GM23338 (cell line): ENCODE measurements at regions not wholly inside any gene's neighbourhood (a gene's known extent, or its start where the extent isn't known, plus 50 kb on each side); places are given as distances from the start of the nearest gene placed in this dataset.
"Not testable (repeated sequence)": the region's sequence is repeated elsewhere in the genome, so short reads cannot be mapped to it uniquely, and the experiment has no call there.

Experiments used
- ATAC-seq: fragments of 200-7000 bp; cut with Tn5 transposase; 3 replicates; pipeline ENCODE4 v1.9.1; 2020
- DNase-seq: peaks from one replicate; pipeline ENCODE4 v3.0.0-alpha.2; 2015; ENCODE audit warnings: low spot score
- H2AFZ ChIP-seq: fragments of 200-600 bp; sonication (generic); 2 replicates; pipeline ENCODE4 v1.8.0; 2016; ENCODE audit warnings: antibody characterized with exemption, mild to moderate bottlenecking, moderate library complexity
- H3F3A ChIP-seq: fragments of 200-600 bp; sonication (generic); replicated peaks from 2 replicates; pipeline ENCODE4 v1.8.0; 2017; ENCODE audit warnings: antibody characterized with exemption, mixed run types, low read depth
- H3K27ac ChIP-seq: fragments of 200-600 bp; sonication (generic); 2 replicates; pipeline ENCODE4 v1.6.1; 2016; ENCODE audit warnings: low read depth
- H3K27me3 ChIP-seq: fragments of 200-600 bp; sonication (generic); 2 replicates; pipeline ENCODE4 v1.8.0; 2016; ENCODE audit warnings: mild to moderate bottlenecking, mixed run types, moderate library complexity; ENCODE audit not compliant: insufficient read depth
- H3K36me3 ChIP-seq: fragments of 200-600 bp; sonication (generic); 2 replicates; pipeline ENCODE4 v1.8.0; 2016; ENCODE audit warnings: mild to moderate bottlenecking; ENCODE audit not compliant: insufficient read depth
- H3K4me1 ChIP-seq: fragments of 200-600 bp; sonication (generic); 2 replicates; pipeline ENCODE4 v1.8.0; 2016; ENCODE audit warnings: mild to moderate bottlenecking, moderate library complexity; ENCODE audit not compliant: insufficient read depth
- H3K4me2 ChIP-seq: fragments of 200-600 bp; sonication (generic); 2 replicates; pipeline ENCODE4 v1.7.1; 2017; ENCODE audit warnings: mixed run types
- H3K4me3 ChIP-seq: fragments of 200-600 bp; sonication (generic); 2 replicates; pipeline ENCODE4 v1.6.1; 2016; ENCODE audit warnings: mixed run types
- H3K79me2 ChIP-seq: fragments of 200-600 bp; sonication (generic); replicated peaks from 2 replicates; pipeline ENCODE4 v1.8.0; 2017; ENCODE audit warnings: mild to moderate bottlenecking; ENCODE audit not compliant: insufficient read depth
- H3K9me2 ChIP-seq: fragments of 200-600 bp; sonication (generic); 2 replicates; pipeline ENCODE4 v1.8.0; 2017; ENCODE audit not compliant: insufficient read depth
- H4K20me1 ChIP-seq: fragments of 200-600 bp; sonication (generic); replicated peaks from 2 replicates; pipeline ENCODE4 v1.8.0; 2017; ENCODE audit warnings: mild to moderate bottlenecking; ENCODE audit not compliant: insufficient read depth
- H3K27ac Mint-ChIP-seq: 2 replicates; pipeline ENCODE4 v1.8.0; 2020; ENCODE audit warnings: inconsistent platforms, mild to moderate bottlenecking, moderate library complexity, mixed read lengths
- H3K27me3 Mint-ChIP-seq: 3 replicates; pipeline ENCODE4 v1.8.0; 2022; ENCODE audit warnings: low read depth, mild to moderate bottlenecking, moderate library complexity, mixed read lengths, inconsistent platforms; ENCODE audit not compliant: insufficient read depth, poor library complexity
- H3K36me3 Mint-ChIP-seq: 3 replicates; pipeline ENCODE4 v1.8.0; 2021; ENCODE audit warnings: low read depth, mild to moderate bottlenecking, inconsistent platforms, moderate library complexity, mixed read lengths
- H3K4me1 Mint-ChIP-seq: 3 replicates; pipeline ENCODE4 v1.8.0; 2020; ENCODE audit warnings: mild to moderate bottlenecking, inconsistent platforms, mixed read lengths
- H3K4me3 Mint-ChIP-seq: 3 replicates; pipeline ENCODE4 v1.8.0; 2021; ENCODE audit warnings: moderate library complexity, mild to moderate bottlenecking, inconsistent platforms, mixed read lengths
- H3K9me3 Mint-ChIP-seq: 3 replicates; pipeline ENCODE4 v1.8.0; 2020; ENCODE audit warnings: moderate library complexity, mild to moderate bottlenecking, inconsistent platforms, mixed read lengths
- EZH2 ChIP-seq: fragments of 200-600 bp; sonication (generic); IDR thresholded peaks from one replicate; pipeline ENCODE4 v1.8.0; 2017; ENCODE audit warnings: antibody characterized with exemption, mild to moderate bottlenecking, low read depth; ENCODE audit not compliant: unreplicated experiment
- NANOG ChIP-seq: IDR thresholded peaks from 2 replicates; pipeline ENCODE4 v1.6.1; 2016; ENCODE audit warnings: antibody characterized with exemption, borderline replicate concordance
- TF ChIP-seq, protein P1 (sequence below): fragments of 250-450 bp; sonication (Bioruptor Pico); IDR thresholded peaks from 2 replicates; pipeline ENCODE4 v1.5.0; 2020; ENCODE audit warnings: mild to moderate bottlenecking, moderate library complexity
- TF ChIP-seq, protein P2 (sequence below): IDR thresholded peaks from 2 replicates; pipeline ENCODE4 v1.6.1; 2016; ENCODE audit warnings: antibody characterized with exemption
- TF ChIP-seq, protein P3 (sequence below), 2 experiments: fragments of 200-600 bp in 1 of 2; sonication (generic) in 1 of 2; conservative IDR thresholded peaks; 2 replicates each; pipeline versions ENCODE4 v1.5.1 to v1.6.1; 2016 to 2017; ENCODE audit warnings: antibody characterized with exemption in 2 of 2, low read depth in 2 of 2, mild to moderate bottlenecking in 2 of 2, moderate library complexity in 1 of 2

GRCh38 chr6:82467338-82467737 is 103.7 kb downstream of the TPBG start (continued):
- TF ChIP-seq, protein P1, sequence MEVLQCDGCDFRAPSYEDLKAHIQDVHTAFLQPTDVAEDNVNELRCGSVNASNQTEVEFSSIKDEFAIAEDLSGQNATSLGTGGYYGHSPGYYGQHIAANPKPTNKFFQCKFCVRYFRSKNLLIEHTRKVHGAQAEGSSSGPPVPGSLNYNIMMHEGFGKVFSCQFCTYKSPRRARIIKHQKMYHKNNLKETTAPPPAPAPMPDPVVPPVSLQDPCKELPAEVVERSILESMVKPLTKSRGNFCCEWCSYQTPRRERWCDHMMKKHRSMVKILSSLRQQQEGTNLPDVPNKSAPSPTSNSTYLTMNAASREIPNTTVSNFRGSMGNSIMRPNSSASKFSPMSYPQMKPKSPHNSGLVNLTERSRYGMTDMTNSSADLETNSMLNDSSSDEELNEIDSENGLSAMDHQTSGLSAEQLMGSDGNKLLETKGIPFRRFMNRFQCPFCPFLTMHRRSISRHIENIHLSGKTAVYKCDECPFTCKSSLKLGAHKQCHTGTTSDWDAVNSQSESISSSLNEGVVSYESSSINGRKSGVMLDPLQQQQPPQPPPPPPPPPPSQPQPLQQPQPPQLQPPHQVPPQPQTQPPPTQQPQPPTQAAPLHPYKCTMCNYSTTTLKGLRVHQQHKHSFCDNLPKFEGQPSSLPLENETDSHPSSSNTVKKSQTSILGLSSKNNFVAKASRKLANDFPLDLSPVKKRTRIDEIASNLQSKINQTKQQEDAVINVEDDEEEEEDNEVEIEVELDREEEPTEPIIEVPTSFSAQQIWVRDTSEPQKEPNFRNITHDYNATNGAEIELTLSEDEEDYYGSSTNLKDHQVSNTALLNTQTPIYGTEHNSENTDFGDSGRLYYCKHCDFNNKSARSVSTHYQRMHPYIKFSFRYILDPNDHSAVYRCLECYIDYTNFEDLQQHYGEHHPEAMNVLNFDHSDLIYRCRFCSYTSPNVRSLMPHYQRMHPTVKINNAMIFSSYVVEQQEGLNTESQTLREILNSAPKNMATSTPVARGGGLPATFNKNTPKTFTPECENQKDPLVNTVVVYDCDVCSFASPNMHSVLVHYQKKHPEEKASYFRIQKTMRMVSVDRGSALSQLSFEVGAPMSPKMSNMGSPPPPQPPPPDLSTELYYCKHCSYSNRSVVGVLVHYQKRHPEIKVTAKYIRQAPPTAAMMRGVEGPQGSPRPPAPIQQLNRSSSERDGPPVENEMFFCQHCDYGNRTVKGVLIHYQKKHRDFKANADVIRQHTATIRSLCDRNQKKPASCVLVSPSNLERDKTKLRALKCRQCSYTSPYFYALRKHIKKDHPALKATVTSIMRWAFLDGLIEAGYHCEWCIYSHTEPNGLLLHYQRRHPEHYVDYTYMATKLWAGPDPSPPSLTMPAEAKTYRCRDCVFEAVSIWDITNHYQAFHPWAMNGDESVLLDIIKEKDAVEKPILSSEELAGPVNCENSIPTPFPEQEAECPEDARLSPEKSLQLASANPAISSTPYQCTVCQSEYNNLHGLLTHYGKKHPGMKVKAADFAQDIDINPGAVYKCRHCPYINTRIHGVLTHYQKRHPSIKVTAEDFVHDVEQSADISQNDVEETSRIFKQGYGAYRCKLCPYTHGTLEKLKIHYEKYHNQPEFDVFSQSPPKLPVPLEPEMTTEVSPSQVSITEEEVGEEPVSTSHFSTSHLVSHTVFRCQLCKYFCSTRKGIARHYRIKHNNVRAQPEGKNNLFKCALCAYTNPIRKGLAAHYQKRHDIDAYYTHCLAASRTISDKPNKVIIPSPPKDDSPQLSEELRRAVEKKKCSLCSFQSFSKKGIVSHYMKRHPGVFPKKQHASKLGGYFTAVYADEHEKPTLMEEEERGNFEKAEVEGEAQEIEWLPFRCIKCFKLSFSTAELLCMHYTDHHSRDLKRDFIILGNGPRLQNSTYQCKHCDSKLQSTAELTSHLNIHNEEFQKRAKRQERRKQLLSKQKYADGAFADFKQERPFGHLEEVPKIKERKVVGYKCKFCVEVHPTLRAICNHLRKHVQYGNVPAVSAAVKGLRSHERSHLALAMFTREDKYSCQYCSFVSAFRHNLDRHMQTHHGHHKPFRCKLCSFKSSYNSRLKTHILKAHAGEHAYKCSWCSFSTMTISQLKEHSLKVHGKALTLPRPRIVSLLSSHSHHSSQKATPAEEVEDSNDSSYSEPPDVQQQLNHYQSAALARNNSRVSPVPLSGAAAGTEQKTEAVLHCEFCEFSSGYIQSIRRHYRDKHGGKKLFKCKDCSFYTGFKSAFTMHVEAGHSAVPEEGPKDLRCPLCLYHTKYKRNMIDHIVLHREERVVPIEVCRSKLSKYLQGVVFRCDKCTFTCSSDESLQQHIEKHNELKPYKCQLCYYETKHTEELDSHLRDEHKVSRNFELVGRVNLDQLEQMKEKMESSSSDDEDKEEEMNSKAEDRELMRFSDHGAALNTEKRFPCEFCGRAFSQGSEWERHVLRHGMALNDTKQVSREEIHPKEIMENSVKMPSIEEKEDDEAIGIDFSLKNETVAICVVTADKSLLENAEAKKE (CRISPR knock-in tag), result no peak
- TF ChIP-seq, protein P2, sequence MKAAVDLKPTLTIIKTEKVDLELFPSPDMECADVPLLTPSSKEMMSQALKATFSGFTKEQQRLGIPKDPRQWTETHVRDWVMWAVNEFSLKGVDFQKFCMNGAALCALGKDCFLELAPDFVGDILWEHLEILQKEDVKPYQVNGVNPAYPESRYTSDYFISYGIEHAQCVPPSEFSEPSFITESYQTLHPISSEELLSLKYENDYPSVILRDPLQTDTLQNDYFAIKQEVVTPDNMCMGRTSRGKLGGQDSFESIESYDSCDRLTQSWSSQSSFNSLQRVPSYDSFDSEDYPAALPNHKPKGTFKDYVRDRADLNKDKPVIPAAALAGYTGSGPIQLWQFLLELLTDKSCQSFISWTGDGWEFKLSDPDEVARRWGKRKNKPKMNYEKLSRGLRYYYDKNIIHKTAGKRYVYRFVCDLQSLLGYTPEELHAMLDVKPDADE, result no peak
- TF ChIP-seq, protein P3, sequence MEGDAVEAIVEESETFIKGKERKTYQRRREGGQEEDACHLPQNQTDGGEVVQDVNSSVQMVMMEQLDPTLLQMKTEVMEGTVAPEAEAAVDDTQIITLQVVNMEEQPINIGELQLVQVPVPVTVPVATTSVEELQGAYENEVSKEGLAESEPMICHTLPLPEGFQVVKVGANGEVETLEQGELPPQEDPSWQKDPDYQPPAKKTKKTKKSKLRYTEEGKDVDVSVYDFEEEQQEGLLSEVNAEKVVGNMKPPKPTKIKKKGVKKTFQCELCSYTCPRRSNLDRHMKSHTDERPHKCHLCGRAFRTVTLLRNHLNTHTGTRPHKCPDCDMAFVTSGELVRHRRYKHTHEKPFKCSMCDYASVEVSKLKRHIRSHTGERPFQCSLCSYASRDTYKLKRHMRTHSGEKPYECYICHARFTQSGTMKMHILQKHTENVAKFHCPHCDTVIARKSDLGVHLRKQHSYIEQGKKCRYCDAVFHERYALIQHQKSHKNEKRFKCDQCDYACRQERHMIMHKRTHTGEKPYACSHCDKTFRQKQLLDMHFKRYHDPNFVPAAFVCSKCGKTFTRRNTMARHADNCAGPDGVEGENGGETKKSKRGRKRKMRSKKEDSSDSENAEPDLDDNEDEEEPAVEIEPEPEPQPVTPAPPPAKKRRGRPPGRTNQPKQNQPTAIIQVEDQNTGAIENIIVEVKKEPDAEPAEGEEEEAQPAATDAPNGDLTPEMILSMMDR (conservative IDR thresholded peaks at IDR 0.05; ENCODE audit: low read depth in 2 of 2), result no peak
- no peak for TF ChIP-seq NANOG
- no peak for TF ChIP-seq EZH2

GRCh38 chr6:82470123-82470522 is 106.5 kb downstream of the TPBG start:
- not testable (repeated sequence) for DNase-seq, H3K27ac Mint-ChIP-seq, H3K4me1 Mint-ChIP-seq, H3F3A ChIP-seq, H2AFZ ChIP-seq, ATAC-seq, H3K4me1 ChIP-seq, H3K79me2 ChIP-seq, H3K36me3 ChIP-seq, H3K4me3 Mint-ChIP-seq, H3K27ac ChIP-seq, H3K27me3 Mint-ChIP-seq, H3K9me2 ChIP-seq, H3K4me3 ChIP-seq, H3K27me3 ChIP-seq, H3K4me2 ChIP-seq, H4K20me1 ChIP-seq
- peaks cover 45% of the 10 kb centered on the region for H3K36me3 Mint-ChIP-seq
- peaks cover 63% of the 10 kb centered on the region for H3K9me3 Mint-ChIP-seq

DNA sequence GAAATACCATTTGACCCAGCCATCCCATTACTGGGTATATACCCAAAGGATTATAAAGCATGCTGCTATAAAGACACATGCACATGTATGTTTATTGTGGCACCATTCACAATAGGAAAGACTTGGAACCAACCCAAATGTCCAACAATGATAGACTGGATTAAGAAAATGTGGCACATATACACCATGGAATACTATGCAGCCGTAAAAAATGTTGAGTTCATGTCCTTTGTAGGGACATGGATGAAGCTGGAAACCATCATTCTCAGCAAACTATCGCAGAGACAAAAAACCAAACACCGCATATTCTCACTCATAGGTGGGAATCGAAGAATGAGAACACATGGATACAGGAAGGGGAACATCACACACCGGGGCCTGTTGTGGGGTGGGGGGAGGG is 111.5 kb downstream of the TPBG start:
- not testable (repeated sequence) for H4K20me1 ChIP-seq, H3K27me3 ChIP-seq, ATAC-seq, H3K4me3 Mint-ChIP-seq, H3K4me1 Mint-ChIP-seq, H3K27ac Mint-ChIP-seq, H3K4me3 ChIP-seq, H3K36me3 ChIP-seq, H3F3A ChIP-seq, H3K4me1 ChIP-seq, H3K27me3 Mint-ChIP-seq, H3K4me2 ChIP-seq, H3K79me2 ChIP-seq, H3K27ac ChIP-seq, H3K9me2 ChIP-seq, DNase-seq, H2AFZ ChIP-seq
- H3K36me3 Mint-ChIP-seq, result peaks cover 14% of the 10 kb centered on the region
- peaks cover 27% of the 10 kb centered on the region for H3K9me3 Mint-ChIP-seq
